ENCODE measurements at regions not wholly inside any gene's neighbourhood (a gene's known extent, or its start where the extent isn't known, plus 50 kb on each side); places are given as distances from the start of the nearest gene placed in this dataset.

GRCh38 chr3:193890016-193890897 is 245.7 kb upstream of the HES1 start:
- TF ChIP-seq CTCF (IDR thresholded peaks at IDR 0.05; ENCODE audit: low read depth, low read length, poor library complexity, severe bottlenecking) (no peak), EZH2phosphoT487 (IDR thresholded peaks at IDR 0.05; ENCODE audit: borderline replicate concordance, low read length) (no peak)
